Gastrocnemius medialis (tissue), 4 donors: ENCODE measurements at regions not wholly inside any gene's neighbourhood (a gene's known extent, or its start where the extent isn't known, plus 50 kb on each side); places are given as distances from the start of the nearest gene placed in this dataset.

Experiments used
- POLR2A ChIP-seq, 2 donors: fragments of 450-650 bp; IDR thresholded peaks; one replicate each; pipeline ENCODE4 v1.6.1; 2017; ENCODE audit warnings: antibody characterized with exemption in 2 of 2, mild to moderate bottlenecking in 2 of 2, moderate library complexity in 2 of 2
- TF ChIP-seq, protein P1 (sequence below), 5 experiments: fragments of 450-650 bp in 3 of 5; fragments of 200-600 bp in 2 of 5; sonication (generic) in 2 of 5; IDR thresholded peaks in 4 of 5; conservative IDR thresholded peaks in 1 of 5; 1 replicate in 4 of 5; 2 replicates in 1 of 5; pipeline ENCODE4 v1.5.1; 2016 to 2019; ENCODE audit warnings: antibody characterized with exemption in 5 of 5, mild to moderate bottlenecking in 3 of 5, moderate library complexity in 3 of 5

DNA sequence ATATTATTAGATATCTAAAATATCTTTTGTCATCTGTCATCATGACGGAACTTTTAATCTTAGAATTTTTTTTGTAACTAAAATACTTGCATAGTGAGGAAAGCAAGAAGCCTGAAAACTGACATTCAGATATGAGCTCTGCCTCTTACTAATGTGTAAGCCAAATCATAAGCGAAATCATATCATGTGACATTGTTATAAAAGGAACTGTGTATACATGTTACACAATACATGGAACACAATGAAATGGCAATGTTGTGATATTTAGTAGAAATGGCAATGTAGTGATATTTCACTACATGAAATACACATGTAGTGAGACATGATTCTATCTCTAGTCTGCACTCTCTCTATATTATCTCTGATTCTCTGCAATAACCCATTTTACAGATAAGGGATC lies 1016.4 kb upstream of the PIK3C3 start:
- TF ChIP-seq, protein P1, sequence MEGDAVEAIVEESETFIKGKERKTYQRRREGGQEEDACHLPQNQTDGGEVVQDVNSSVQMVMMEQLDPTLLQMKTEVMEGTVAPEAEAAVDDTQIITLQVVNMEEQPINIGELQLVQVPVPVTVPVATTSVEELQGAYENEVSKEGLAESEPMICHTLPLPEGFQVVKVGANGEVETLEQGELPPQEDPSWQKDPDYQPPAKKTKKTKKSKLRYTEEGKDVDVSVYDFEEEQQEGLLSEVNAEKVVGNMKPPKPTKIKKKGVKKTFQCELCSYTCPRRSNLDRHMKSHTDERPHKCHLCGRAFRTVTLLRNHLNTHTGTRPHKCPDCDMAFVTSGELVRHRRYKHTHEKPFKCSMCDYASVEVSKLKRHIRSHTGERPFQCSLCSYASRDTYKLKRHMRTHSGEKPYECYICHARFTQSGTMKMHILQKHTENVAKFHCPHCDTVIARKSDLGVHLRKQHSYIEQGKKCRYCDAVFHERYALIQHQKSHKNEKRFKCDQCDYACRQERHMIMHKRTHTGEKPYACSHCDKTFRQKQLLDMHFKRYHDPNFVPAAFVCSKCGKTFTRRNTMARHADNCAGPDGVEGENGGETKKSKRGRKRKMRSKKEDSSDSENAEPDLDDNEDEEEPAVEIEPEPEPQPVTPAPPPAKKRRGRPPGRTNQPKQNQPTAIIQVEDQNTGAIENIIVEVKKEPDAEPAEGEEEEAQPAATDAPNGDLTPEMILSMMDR (IDR thresholded peaks at IDR 0.05 in 4 of 5, conservative IDR thresholded peaks at IDR 0.05 in 1 of 5) = no peak
- no peak for TF ChIP-seq POLR2A (IDR thresholded peaks at IDR 0.05)
